NCI-H526 treated with DMSO at 0.1 percent for 48 hours (cell line): ENCODE measurements at regions not wholly inside any gene's neighbourhood (a gene's known extent, or its start where the extent isn't known, plus 50 kb on each side); places are given as distances from the start of the nearest gene placed in this dataset.
"Not testable (repeated sequence)": the region's sequence is repeated elsewhere in the genome, so short reads cannot be mapped to it uniquely, and the experiment has no call there.

ENCODE experiments used
- DNase-seq: peaks from one replicate; lab custom pipeline; 2025; lab: John Stamatoyannopoulos, UW

- not testable (repeated sequence) for DNase-seq
Observed at GRCh38 chr1:228796945-228797344, 61.7 kb downstream of the RHOU start.

GRCh38 chr1:228798035-228798434, 62.8 kb downstream of the RHOU start:
- DNase-seq, result no peak

- DNase-seq, result no peak
Observed at GRCh38 chr1:228798548-228798947, 63.3 kb downstream of the RHOU start.

GRCh38 chr1:228799924-228800323, 64.6 kb downstream of the RHOU start:
- no peak for DNase-seq

- no peak for DNase-seq
Observed at GRCh38 chr1:228801068-228801467, 65.8 kb downstream of the RHOU start.

- DNase-seq, result no peak
Observed at GRCh38 chr1:228802386-228803220, 67.3 kb downstream of the RHOU start.

GRCh38 chr1:228803421-228803820, 68.1 kb downstream of the RHOU start:
- DNase-seq, result no peak

- DNase-seq, result no peak
Observed at GRCh38 chr1:228804173-228804572, 68.9 kb downstream of the RHOU start.

- no peak for DNase-seq
Observed at GRCh38 chr1:228804640-228805413, 69.5 kb downstream of the RHOU start.

GRCh38 chr1:228807904-228808605, 72.8 kb downstream of the RHOU start:
- no peak for DNase-seq

GRCh38 chr1:228809621-228810394, 74.5 kb downstream of the RHOU start:
- DNase-seq, result no peak

- no peak for DNase-seq
Observed at GRCh38 chr1:228810395-228810758, 75.1 kb downstream of the RHOU start.

GRCh38 chr1:228810878-228811711, 75.8 kb downstream of the RHOU start:
- no peak for DNase-seq

GRCh38 chr1:228811712-228812305, 76.5 kb downstream of the RHOU start:
- DNase-seq, result no peak

- DNase-seq, result no peak
Observed at GRCh38 chr1:228812961-228813360, 77.7 kb downstream of the RHOU start.

GRCh38 chr1:228814176-228814575, 78.9 kb downstream of the RHOU start:
- no peak for DNase-seq

GRCh38 chr1:228818296-228818695, 83.0 kb downstream of the RHOU start:
- DNase-seq, result no peak

- no peak for DNase-seq
Observed at GRCh38 chr1:228818928-228819630, 83.8 kb downstream of the RHOU start.

- no peak for DNase-seq
Observed at GRCh38 chr1:228821252-228821651, 86.0 kb downstream of the RHOU start.

GRCh38 chr1:228823200-228823599, 87.9 kb downstream of the RHOU start:
- DNase-seq, result no peak
